ENCODE measurements at regions not wholly inside any gene's neighbourhood (a gene's known extent, or its start where the extent isn't known, plus 50 kb on each side); places are given as distances from the start of the nearest gene placed in this dataset.

- Histone ChIP-seq H3K4me3 (no peak overlapping the region), H3K36me3 (ENCODE audit: low read depth, missing control alignments) (no peaks in the 10 kb centered on the region), H3K4me1 (no peaks in the 10 kb centered on the region), H3K27ac (no peak overlapping the region), H3K9me3 (no peaks in the 10 kb centered on the region), H3K27me3 (no peaks in the 10 kb centered on the region)
- intact Hi-C loops (cut with DNase I; ENCODE audit: low total_unique reads) = no loop called here
- 57 to 66% methylated on average over 1 of the region's 1 CpG for WGBS, 2 donors
- TF ChIP-seq CTCF (IDR thresholded peaks at IDR 0.05) (no peak), POLR2A (IDR thresholded peaks at IDR 0.05) (no peak)
- DNase-seq = no peak
These were observed 951.5 kb upstream of the SLIT2 start for GRCh38 chr4:19300213-19300612.

- no peak overlapping the region for H3K27ac ChIP-seq
- TF ChIP-seq CTCF (IDR thresholded peaks at IDR 0.05) (no peak), POLR2A (IDR thresholded peaks at IDR 0.05) (no peak)
- H3K9me3 ChIP-seq = no peaks in the 10 kb centered on the region
- H3K27me3 ChIP-seq = no peaks in the 10 kb centered on the region
- H3K36me3 ChIP-seq (ENCODE audit: low read depth, missing control alignments) = no peaks in the 10 kb centered on the region
- intact Hi-C loops (cut with DNase I; ENCODE audit: low total_unique reads) = no loop called here
- H3K4me3 ChIP-seq = no peak overlapping the region
- DNase-seq = no peak
- 50% methylated on average over 3 of the region's 3 CpGs for WGBS, 2 donors
- H3K4me1 ChIP-seq = no peaks in the 10 kb centered on the region
These were observed 952.7 kb upstream of the SLIT2 start for GRCh38 chr4:19298998-19299397.

- no peak for DNase-seq
- no peaks in the 10 kb centered on the region for H3K9me3 ChIP-seq
- H3K27me3 ChIP-seq = no peaks in the 10 kb centered on the region
- intact Hi-C loops (cut with DNase I; ENCODE audit: low total_unique reads) = no loop called here
- no peaks in the 10 kb centered on the region for H3K36me3 ChIP-seq (ENCODE audit: low read depth, missing control alignments)
- H3K4me1 ChIP-seq = no peaks in the 10 kb centered on the region
- TF ChIP-seq POLR2A (IDR thresholded peaks at IDR 0.05) = no peak
- no peak for TF ChIP-seq CTCF (IDR thresholded peaks at IDR 0.05)
- WGBS, 2 donors = 89 to 100% methylated on average over 1 of the region's 1 CpG
- H3K27ac ChIP-seq = no peak overlapping the region
- no peak overlapping the region for H3K4me3 ChIP-seq
These were observed 957.9 kb upstream of the SLIT2 start for GRCh38 chr4:19293781-19294180.

GRCh38 chr4:19293080-19293479, 958.6 kb upstream of the SLIT2 start:
- TF ChIP-seq POLR2A (IDR thresholded peaks at IDR 0.05) (no peak), CTCF (IDR thresholded peaks at IDR 0.05) (no peak)
- no peak for DNase-seq
- H3K4me1 ChIP-seq = no peaks in the 10 kb centered on the region
- H3K27me3 ChIP-seq = no peaks in the 10 kb centered on the region
- no peaks in the 10 kb centered on the region for H3K9me3 ChIP-seq
- H3K4me3 ChIP-seq = no peak overlapping the region
- no peaks in the 10 kb centered on the region for H3K36me3 ChIP-seq (ENCODE audit: low read depth, missing control alignments)
- 49 to 100% methylated on average over 1 of the region's 1 CpG for WGBS, 2 donors
- H3K27ac ChIP-seq = no peak overlapping the region
- intact Hi-C loops (cut with DNase I; ENCODE audit: low total_unique reads) = no loop called here

- no peaks in the 10 kb centered on the region for H3K27me3 ChIP-seq
- H3K4me3 ChIP-seq = no peak overlapping the region
- TF ChIP-seq CTCF (IDR thresholded peaks at IDR 0.05) (no peak), POLR2A (IDR thresholded peaks at IDR 0.05) (no peak)
- intact Hi-C loops (cut with DNase I; ENCODE audit: low total_unique reads) = no loop called here
- H3K4me1 ChIP-seq = no peaks in the 10 kb centered on the region
- H3K27ac ChIP-seq = no peak overlapping the region
- no peaks in the 10 kb centered on the region for H3K36me3 ChIP-seq (ENCODE audit: low read depth, missing control alignments)
- no peaks in the 10 kb centered on the region for H3K9me3 ChIP-seq
- WGBS, 2 donors = 89 to 92% methylated on average over 1 of the region's 1 CpG
- DNase-seq = no peak
These were observed 964.8 kb upstream of the SLIT2 start for GRCh38 chr4:19286924-19287323.

Data from testis (tissue), 2 donors.